RWPE2 (cell line): ENCODE measurements at regions not wholly inside any gene's neighbourhood (a gene's known extent, or its start where the extent isn't known, plus 50 kb on each side); places are given as distances from the start of the nearest gene placed in this dataset.

ENCODE experiments used
- ATAC-seq: fragments of 200-7000 bp; cut with Tn5 transposase; 3 replicates; pipeline ENCODE4 v1.9.1; 2021; ENCODE audit warnings: low read depth
- DNase-seq: peaks from one replicate; pipeline ENCODE4 v3.0.0-alpha.2; 2020; ENCODE audit warnings: low spot score
- H3K27ac ChIP-seq: fragments of 450-650 bp; 2 replicates; pipeline ENCODE4 v1.5.1; 2017; ENCODE audit warnings: mild to moderate bottlenecking; ENCODE audit not compliant: poor library complexity, severe bottlenecking
- H3K27me3 ChIP-seq: fragments of 250-450 bp; sonication (Bioruptor Pico); 2 replicates; pipeline ENCODE4 v1.5.1; 2021; ENCODE audit warnings: mild to moderate bottlenecking, moderate library complexity; ENCODE audit not compliant: insufficient read depth, poor library complexity, severe bottlenecking
- H3K36me3 ChIP-seq: fragments of 250-450 bp; sonication (Bioruptor Pico); 2 replicates; pipeline ENCODE4 v1.5.1; 2020; ENCODE audit warnings: low read depth, mild to moderate bottlenecking, moderate library complexity
- H3K4me1 ChIP-seq: fragments of 250-450 bp; sonication (Bioruptor Pico); 2 replicates; pipeline ENCODE4 v1.5.1; 2021; ENCODE audit warnings: mild to moderate bottlenecking, moderate library complexity; ENCODE audit not compliant: insufficient read depth, poor library complexity, severe bottlenecking
- H3K4me3 ChIP-seq: fragments of 250-450 bp; sonication (Bioruptor Pico); 2 replicates; pipeline ENCODE4 v1.5.1; 2021; ENCODE audit warnings: mild to moderate bottlenecking, moderate library complexity; ENCODE audit not compliant: severe bottlenecking
- H3K9me3 ChIP-seq: fragments of 250-450 bp; sonication (Bioruptor Pico); 2 replicates; pipeline ENCODE4 v1.5.1; 2021; ENCODE audit warnings: mild to moderate bottlenecking, moderate library complexity; ENCODE audit not compliant: severe bottlenecking
- CTCF ChIP-seq: fragments of 450-650 bp; IDR thresholded peaks from one replicate; pipeline ENCODE4 v1.5.1; 2017; ENCODE audit warnings: mild to moderate bottlenecking, moderate library complexity; ENCODE audit not compliant: poor library complexity, severe bottlenecking

GRCh38 chr5:53355316-53355715 lies 125.1 kb upstream of the FST start:
- no peak overlapping the region for H3K4me3 ChIP-seq
- H3K4me1 ChIP-seq = peaks cover 38% of the 10 kb centered on the region
- no peak for TF ChIP-seq CTCF
- no peaks in the 10 kb centered on the region for H3K27me3 ChIP-seq
- H3K27ac ChIP-seq = peak overlapping the region; percentile 81
- H3K9me3 ChIP-seq = no peaks in the 10 kb centered on the region
- ATAC-seq = peak; percentile 66
- no peaks in the 10 kb centered on the region for H3K36me3 ChIP-seq
- no peak for DNase-seq

- DNase-seq (no peak), ATAC-seq (no peak)
- Histone ChIP-seq H3K4me3 (no peak overlapping the region), H3K27me3 (no peaks in the 10 kb centered on the region), H3K9me3 (no peaks in the 10 kb centered on the region), H3K4me1 (peaks cover 38% of the 10 kb centered on the region), H3K36me3 (no peaks in the 10 kb centered on the region), H3K27ac (peak overlapping the region; percentile 81)
- no peak for TF ChIP-seq CTCF
Observed at GRCh38 chr5:53355931-53356330, 124.5 kb upstream of the FST start.

- H3K4me1 ChIP-seq = peaks cover 51% of the 10 kb centered on the region
- no peak for DNase-seq
- no peak for TF ChIP-seq CTCF
Observed at GRCh38 chr5:53357439-53357838, 123.0 kb upstream of the FST start.

DNA sequence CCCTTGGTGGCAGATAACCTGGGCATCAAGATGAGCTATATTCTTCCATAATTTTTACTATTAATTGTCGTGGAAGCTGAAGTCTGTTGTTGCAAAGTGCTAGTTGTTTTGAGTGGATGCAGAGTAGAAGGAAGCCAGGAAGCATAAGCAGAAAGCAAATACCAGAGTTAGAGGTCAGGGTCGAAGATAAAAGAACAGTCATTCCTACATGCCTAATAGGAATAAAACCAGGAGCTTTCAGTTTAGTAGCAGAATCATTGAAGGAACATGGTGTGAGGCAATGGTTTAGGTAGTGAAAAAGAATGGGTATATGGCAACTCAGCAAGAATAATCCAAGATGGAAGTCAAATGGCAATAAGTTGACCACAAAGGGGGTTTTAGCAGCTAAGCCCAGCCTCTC lies 121.6 kb upstream of the FST start:
- ATAC-seq = no peak
- Histone ChIP-seq H3K9me3 (no peaks in the 10 kb centered on the region), H3K27ac (peak overlapping the region; percentile 100), H3K36me3 (no peaks in the 10 kb centered on the region), H3K4me1 (peaks cover 62% of the 10 kb centered on the region), H3K27me3 (no peaks in the 10 kb centered on the region), H3K4me3 (no peak overlapping the region)
- TF ChIP-seq CTCF = no peak
- DNase-seq = no peak

More at GRCh38 chr5:53357439-53357838, 123.0 kb upstream of the FST start:
- Histone ChIP-seq H3K4me3 (no peak overlapping the region), H3K27ac (peak overlapping the region; percentile 81), H3K9me3 (no peaks in the 10 kb centered on the region), H3K27me3 (no peaks in the 10 kb centered on the region), H3K36me3 (no peaks in the 10 kb centered on the region)
- no peak for ATAC-seq

- no peak overlapping the region for H3K4me3 ChIP-seq
Observed at GRCh38 chr5:53359916-53360517, 120.4 kb upstream of the FST start.

More at GRCh38 chr5:53359916-53360517, 120.4 kb upstream of the FST start:
- no peak for ATAC-seq
- TF ChIP-seq CTCF = no peak
- no peak for DNase-seq
- H3K27me3 ChIP-seq = no peaks in the 10 kb centered on the region
- no peaks in the 10 kb centered on the region for H3K36me3 ChIP-seq
- no peaks in the 10 kb centered on the region for H3K9me3 ChIP-seq
- H3K4me1 ChIP-seq = peaks cover 70% of the 10 kb centered on the region
- H3K27ac ChIP-seq = peak overlapping the region; percentile 100
